Neuronal stem cell (in vitro differentiated cells): ENCODE measurements at regions not wholly inside any gene's neighbourhood (a gene's known extent, or its start where the extent isn't known, plus 50 kb on each side); places are given as distances from the start of the nearest gene placed in this dataset.

Experiments used
- DNase-seq: peaks from one replicate; pipeline ENCODE4 v3.0.0-alpha.2; 2013; ENCODE audit warnings: low spot score
- H2AFZ ChIP-seq: one replicate; pipeline ENCODE4 v1.6.1; 2013; ENCODE audit warnings: mild to moderate bottlenecking, low read length, inconsistent platforms
- H2AK5ac ChIP-seq: 2 replicates; pipeline ENCODE4 v1.6.1; 2013; ENCODE audit warnings: low read depth, mild to moderate bottlenecking, inconsistent platforms, low read length, moderate library complexity, mixed read lengths
- H2BK120ac ChIP-seq: 2 replicates; pipeline ENCODE4 v1.6.1; 2013; ENCODE audit warnings: low read depth, mild to moderate bottlenecking, inconsistent platforms, low read length, moderate library complexity, mixed read lengths
- H2BK12ac ChIP-seq: one replicate; pipeline ENCODE4 v1.6.1; 2013; ENCODE audit warnings: low read length, inconsistent platforms
- H2BK15ac ChIP-seq: 2 replicates; pipeline ENCODE4 v1.6.1; 2013; ENCODE audit warnings: mild to moderate bottlenecking, low read length, inconsistent platforms, mixed read lengths
- H2BK5ac ChIP-seq: one replicate; pipeline ENCODE4 v1.6.1; 2013; ENCODE audit warnings: inconsistent platforms, mild to moderate bottlenecking, low read length, moderate library complexity
- H3K14ac ChIP-seq: one replicate; pipeline ENCODE4 v1.6.1; 2013; ENCODE audit warnings: low read length, inconsistent platforms
- H3K18ac ChIP-seq: 2 replicates; pipeline ENCODE4 v1.6.1; 2013; ENCODE audit warnings: low read length, inconsistent platforms
- H3K23ac ChIP-seq: 2 replicates; pipeline ENCODE4 v1.6.1; 2013; ENCODE audit warnings: low read depth, mild to moderate bottlenecking, mixed read lengths, low read length, inconsistent platforms; ENCODE audit not compliant: poor library complexity
- H3K27ac ChIP-seq: replicated peaks from 3 replicates; pipeline ENCODE4 v1.5.1; 2013; ENCODE audit warnings: low read length, inconsistent platforms
- H3K27me3 ChIP-seq, 3 experiments: 2 replicates each; pipeline ENCODE4 v1.6.1; 2013; ENCODE audit warnings: low read length in 3 of 3, mild to moderate bottlenecking in 2 of 3, inconsistent platforms in 1 of 3, low read depth in 1 of 3, mixed read lengths in 1 of 3, moderate library complexity in 1 of 3; ENCODE audit not compliant: control insufficient read depth in 3 of 3, insufficient read depth in 3 of 3
- H3K36me3 ChIP-seq, 2 donors: replicated peaks in 1 of 2; 2 replicates each; pipeline ENCODE4 v1.6.1; 2013; ENCODE audit warnings: low read length in 2 of 2; ENCODE audit not compliant: control insufficient read depth in 2 of 2, insufficient read depth in 2 of 2
- H3K4ac ChIP-seq: 2 replicates; pipeline ENCODE4 v1.6.1; 2013; ENCODE audit warnings: inconsistent platforms, mild to moderate bottlenecking, low read length, moderate library complexity
- H3K4me1 ChIP-seq, 2 donors: 1 replicate in 1 of 2; 2 replicates in 1 of 2; pipeline ENCODE4 v1.6.1; 2013; ENCODE audit warnings: low read length in 2 of 2, low read depth in 1 of 2; ENCODE audit not compliant: control insufficient read depth in 2 of 2, insufficient read depth in 1 of 2
- H3K4me2 ChIP-seq: one replicate; pipeline ENCODE4 v1.6.1; 2013; ENCODE audit warnings: mild to moderate bottlenecking, low read length, inconsistent platforms; ENCODE audit not compliant: insufficient read depth, poor library complexity, severe bottlenecking
- H3K4me3 ChIP-seq, 2 donors: 2 replicates each; pipeline ENCODE4 v1.5.1; 2013; ENCODE audit warnings: low read length in 2 of 2, mild to moderate bottlenecking in 2 of 2, inconsistent platforms in 1 of 2, moderate library complexity in 1 of 2
- H3K79me1 ChIP-seq: one replicate; pipeline ENCODE4 v1.6.1; 2013; ENCODE audit warnings: low read depth, mild to moderate bottlenecking, inconsistent platforms, low read length, moderate library complexity
- H3K9ac ChIP-seq: one replicate; pipeline ENCODE4 v1.6.1; 2013; ENCODE audit warnings: mild to moderate bottlenecking, low read depth, low read length, inconsistent platforms; ENCODE audit not compliant: poor library complexity
- H3K9me3 ChIP-seq, 2 donors: replicated peaks in 1 of 2; 2 replicates each; pipeline versions ENCODE3 to v1.6.1; 2013; ENCODE audit warnings: low read length in 2 of 2, mild to moderate bottlenecking in 2 of 2, inconsistent platforms in 1 of 2, low read depth in 1 of 2, mixed read lengths in 1 of 2, moderate library complexity in 1 of 2; ENCODE audit not compliant: control insufficient read depth in 2 of 2, insufficient read depth in 1 of 2
- H4K8ac ChIP-seq: one replicate; pipeline ENCODE4 v1.6.1; 2013; ENCODE audit warnings: low read depth, mild to moderate bottlenecking, inconsistent platforms, low read length, moderate library complexity
- H4K91ac ChIP-seq: one replicate; pipeline ENCODE4 v1.6.1; 2013; ENCODE audit warnings: low read length, low read depth, mild to moderate bottlenecking, inconsistent platforms; ENCODE audit not compliant: poor library complexity
- WGBS, 2 donors: extraction: QIAGEN DNeasy Blood & Tissue Kit; methylation state at CpG; one replicate each; pipeline ENCODE4 v1.1.7; 2013; ENCODE audit warnings: missing lambda C conversion rate in 2 of 2, mixed read lengths in 1 of 2; ENCODE audit not compliant: insufficient read length in 2 of 2, insufficient replicate concordance in 1 of 2; ENCODE audit errors: extremely low coverage in 2 of 2; 5-methylcytosine and 5-hydroxymethylcytosine counted together

DNA sequence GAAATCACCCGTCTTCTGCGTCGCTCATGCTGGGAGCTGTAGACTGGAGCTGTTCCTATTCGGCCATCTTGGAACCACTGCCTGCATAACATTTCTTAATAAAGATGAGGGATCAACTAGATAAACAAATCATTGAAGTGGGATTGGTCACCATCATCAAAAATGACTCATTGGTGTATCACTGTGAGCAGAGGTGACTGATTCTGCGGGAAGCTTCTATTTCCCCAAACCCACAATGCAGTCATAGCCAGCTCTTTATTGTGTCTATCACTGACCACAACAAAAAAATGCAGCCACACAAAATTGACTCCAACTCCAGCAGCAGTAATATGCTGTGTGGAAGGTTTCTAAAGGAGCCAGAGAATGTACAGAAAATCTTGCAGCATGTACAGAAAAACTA lies 630.7 kb upstream of the HS6ST1 start:
- H2AK5ac ChIP-seq: no peak overlapping the region
- no peak overlapping the region for H3K23ac ChIP-seq
- WGBS, 2 donors: no CpG with 5 or more reads among the region's 5 CpGs
- no peak overlapping the region for H3K4ac ChIP-seq
- no peak overlapping the region for H3K27ac ChIP-seq
- H3K4me3 ChIP-seq: no peak overlapping the region
- no peaks in the 10 kb centered on the region for H3K27me3 ChIP-seq
- H3K4me1 ChIP-seq: no peaks in the 10 kb centered on the region
- H2BK5ac ChIP-seq: no peak overlapping the region
- H3K36me3 ChIP-seq: no peaks in the 10 kb centered on the region
- no peak overlapping the region for H4K8ac ChIP-seq
- no peak overlapping the region for H2BK120ac ChIP-seq
- H2BK15ac ChIP-seq: no peak overlapping the region
- no peak overlapping the region for H3K4me2 ChIP-seq
- H3K79me1 ChIP-seq: no peaks in the 10 kb centered on the region
- no peak overlapping the region for H2BK12ac ChIP-seq
- H2AFZ ChIP-seq: no peak overlapping the region
- H3K18ac ChIP-seq: no peak overlapping the region
- peaks cover 0 to 2% of the 10 kb centered on the region in 2 donors for H3K9me3 ChIP-seq
- H3K14ac ChIP-seq: no peak overlapping the region
- no peak overlapping the region for H3K9ac ChIP-seq
- no peak overlapping the region for H4K91ac ChIP-seq
- DNase-seq: no peak

GRCh38 chr2:128950758-128951157 lies 632.1 kb upstream of the HS6ST1 start:
- no CpG with 5 or more reads among the region's 4 CpGs for WGBS, 2 donors
- no peak overlapping the region for H4K91ac ChIP-seq
- H2AFZ ChIP-seq: no peak overlapping the region
- no peak overlapping the region for H3K27ac ChIP-seq
- no peak overlapping the region for H3K14ac ChIP-seq
- H3K27me3 ChIP-seq: no peaks in the 10 kb centered on the region
- H3K4me2 ChIP-seq: no peak overlapping the region
- no peak overlapping the region for H3K4me3 ChIP-seq
- no peak overlapping the region for H3K23ac ChIP-seq
- no peak overlapping the region for H2BK15ac ChIP-seq
- no peak overlapping the region for H2BK12ac ChIP-seq
- peaks cover 0 to 2% of the 10 kb centered on the region in 2 donors for H3K9me3 ChIP-seq
- no peak overlapping the region for H3K9ac ChIP-seq
- DNase-seq: no peak
- no peaks in the 10 kb centered on the region for H3K36me3 ChIP-seq
- H2BK120ac ChIP-seq: no peak overlapping the region
- H3K79me1 ChIP-seq: no peaks in the 10 kb centered on the region
- no peak overlapping the region for H4K8ac ChIP-seq
- no peak overlapping the region for H3K18ac ChIP-seq
- no peak overlapping the region for H3K4ac ChIP-seq
- H2AK5ac ChIP-seq: no peak overlapping the region
- H3K4me1 ChIP-seq: no peaks in the 10 kb centered on the region
- H2BK5ac ChIP-seq: no peak overlapping the region

DNA sequence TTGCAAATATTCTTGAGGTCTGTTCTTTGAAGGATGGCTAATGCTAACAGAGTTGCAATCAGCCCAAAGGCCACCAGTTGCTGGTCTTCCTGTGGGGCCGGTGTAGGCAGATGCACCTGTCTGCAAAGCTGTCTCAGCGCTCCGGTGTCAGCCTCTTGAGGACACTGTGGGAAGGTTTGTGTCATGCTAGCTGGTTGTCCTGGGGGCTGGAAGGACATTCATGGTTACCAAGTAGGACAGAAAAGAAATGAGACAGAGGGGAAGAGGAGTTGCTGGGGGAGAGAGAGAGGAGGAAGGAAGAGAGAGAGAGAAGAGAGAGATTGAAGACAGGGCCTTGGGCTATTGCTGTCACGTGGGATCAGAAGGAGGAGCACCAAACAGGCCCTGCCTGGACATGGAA lies 639.6 kb upstream of the HS6ST1 start:
- Histone ChIP-seq H3K18ac (no peak overlapping the region), H2BK5ac (no peak overlapping the region), H3K27ac (no peak overlapping the region), H3K4ac (no peak overlapping the region), H2AFZ (no peak overlapping the region), H4K8ac (no peak overlapping the region), H3K23ac (no peak overlapping the region), H2BK15ac (no peak overlapping the region), H3K4me3 (no peak overlapping the region), H3K27me3 (no peaks in the 10 kb centered on the region), H2BK12ac (no peak overlapping the region), H3K36me3 (no peaks in the 10 kb centered on the region), H2BK120ac (no peak overlapping the region), H3K4me1 (peaks cover 0 to 2% of the 10 kb centered on the region in 2 donors), H3K4me2 (no peak overlapping the region), H3K9me3 (no peaks in the 10 kb centered on the region), H3K9ac (no peak overlapping the region), H4K91ac (no peak overlapping the region), H2AK5ac (no peak overlapping the region), H3K79me1 (no peaks in the 10 kb centered on the region), H3K14ac (no peak overlapping the region)
- no peak for DNase-seq
- no CpG with 5 or more reads among the region's 4 CpGs for WGBS, 2 donors

GRCh38 chr2:128967646-128968045 lies 649.0 kb upstream of the HS6ST1 start:
- Histone ChIP-seq H3K18ac (no peak overlapping the region), H2BK15ac (no peak overlapping the region), H2BK120ac (no peak overlapping the region), H3K27me3 (no peaks in the 10 kb centered on the region), H2BK12ac (no peak overlapping the region), H2AFZ (no peak overlapping the region), H3K27ac (no peak overlapping the region), H3K79me1 (no peaks in the 10 kb centered on the region), H3K4ac (no peak overlapping the region), H2AK5ac (no peak overlapping the region), H4K8ac (no peak overlapping the region), H3K4me3 (no peak overlapping the region), H3K4me1 (no peaks in the 10 kb centered on the region), H3K14ac (no peak overlapping the region), H3K9me3 (no peaks in the 10 kb centered on the region), H3K36me3 (no peaks in the 10 kb centered on the region), H3K9ac (no peak overlapping the region), H3K4me2 (no peak overlapping the region), H4K91ac (no peak overlapping the region), H2BK5ac (no peak overlapping the region), H3K23ac (no peak overlapping the region)
- no peak for DNase-seq
